HG03575 (cell line): ENCODE measurements at regions not wholly inside any gene's neighbourhood (a gene's known extent, or its start where the extent isn't known, plus 50 kb on each side); places are given as distances from the start of the nearest gene placed in this dataset.
"Not testable (repeated sequence)": the region's sequence is repeated elsewhere in the genome, so short reads cannot be mapped to it uniquely, and the experiment has no call there.

Experiments used
- ATAC-seq: cut with Tn5 transposase; IDR thresholded peaks from one replicate; pipeline ENCODE4 v1.9.1; 2021; ENCODE audit not compliant: unreplicated experiment, insufficient number of reproducible peaks, low FRiP score; ENCODE audit errors: extremely low read depth

DNA sequence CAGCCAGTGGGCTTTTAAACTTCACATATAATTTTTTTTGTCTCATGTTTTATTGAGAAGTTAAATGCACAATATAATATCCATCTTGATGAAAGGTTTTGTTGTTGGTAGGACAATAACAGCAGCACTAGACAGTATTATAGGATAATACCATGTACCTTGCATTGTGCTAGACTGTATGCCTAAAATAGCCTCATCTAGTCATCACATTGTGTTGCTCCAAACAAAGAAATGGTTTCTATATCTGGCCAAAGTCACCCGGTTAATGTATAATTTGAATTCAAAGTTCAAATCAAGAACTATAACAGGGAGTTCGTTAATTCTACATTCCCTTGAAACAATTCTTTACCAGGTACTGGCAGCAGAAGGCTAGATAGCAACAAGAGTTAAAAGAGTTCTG is 104.9 kb downstream of the KCNJ2 start:
- ATAC-seq: no peak

DNA sequence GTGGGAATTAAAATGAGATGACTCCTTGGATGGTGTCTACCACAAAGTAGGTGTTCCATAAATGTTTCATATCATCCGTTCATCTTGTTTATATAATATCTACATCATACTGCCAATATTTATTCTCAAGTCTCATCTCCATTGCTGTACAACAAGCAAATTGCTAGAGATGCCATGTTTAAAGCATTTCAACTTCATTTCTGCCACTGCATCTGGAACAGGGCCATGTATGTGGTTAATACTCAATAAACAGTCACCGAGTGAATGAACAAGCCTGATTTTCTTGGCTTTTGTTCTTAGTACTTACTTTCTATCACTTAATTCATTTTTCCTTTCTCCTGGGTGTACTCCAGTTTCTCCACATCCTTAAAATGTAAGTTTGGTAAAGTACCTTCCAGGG is 107.6 kb downstream of the KCNJ2 start:
- ATAC-seq: no peak

DNA sequence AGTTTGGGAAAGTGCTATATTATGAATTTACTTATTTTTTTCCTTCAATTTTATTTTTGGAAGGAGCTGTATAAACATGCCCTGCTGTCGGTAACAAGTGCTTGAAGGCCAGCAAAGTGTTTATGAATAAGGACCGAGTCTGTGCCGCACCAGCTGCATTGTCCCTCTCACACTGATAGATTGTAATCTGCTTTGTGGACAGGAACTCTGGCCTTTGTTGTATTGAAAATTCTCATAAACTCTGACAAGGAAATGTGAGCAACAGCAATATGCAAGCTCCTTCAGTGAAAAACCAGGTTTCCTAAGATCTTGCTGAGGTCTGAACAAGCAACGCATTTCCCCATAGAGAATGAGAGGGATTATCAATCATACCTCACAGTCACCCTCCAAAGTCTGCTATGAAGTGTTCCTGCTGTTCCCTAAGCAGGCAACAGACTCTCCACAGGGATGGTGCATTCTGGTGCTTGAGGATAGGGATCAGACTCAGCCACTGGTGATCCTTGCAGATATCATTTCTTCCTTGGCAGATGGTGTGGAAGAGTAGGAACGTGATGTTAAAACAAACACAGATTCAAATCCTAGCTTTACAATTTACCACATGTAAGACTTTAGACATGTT is 109.6 kb downstream of the KCNJ2 start:
- no peak for ATAC-seq

DNA sequence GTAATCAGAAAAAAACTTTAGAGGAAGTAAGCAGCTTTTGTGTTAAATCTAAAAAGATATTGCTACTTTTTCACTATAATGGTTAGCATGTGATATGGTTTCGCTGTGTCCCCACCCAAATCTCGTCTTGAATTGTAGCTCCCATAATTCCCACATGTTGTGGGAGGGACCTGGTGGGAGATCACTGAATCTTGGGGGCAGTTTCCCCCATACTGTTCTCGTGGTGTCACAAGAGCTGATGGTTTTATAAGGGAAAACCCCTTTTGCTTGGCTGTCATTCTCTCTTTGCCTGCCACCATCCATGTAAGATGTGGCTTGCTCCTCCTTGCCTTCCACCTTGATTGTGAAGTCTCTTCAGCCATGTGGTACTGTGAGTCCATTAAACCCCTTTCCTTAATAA is 117.1 kb downstream of the KCNJ2 start:
- no peak for ATAC-seq

DNA sequence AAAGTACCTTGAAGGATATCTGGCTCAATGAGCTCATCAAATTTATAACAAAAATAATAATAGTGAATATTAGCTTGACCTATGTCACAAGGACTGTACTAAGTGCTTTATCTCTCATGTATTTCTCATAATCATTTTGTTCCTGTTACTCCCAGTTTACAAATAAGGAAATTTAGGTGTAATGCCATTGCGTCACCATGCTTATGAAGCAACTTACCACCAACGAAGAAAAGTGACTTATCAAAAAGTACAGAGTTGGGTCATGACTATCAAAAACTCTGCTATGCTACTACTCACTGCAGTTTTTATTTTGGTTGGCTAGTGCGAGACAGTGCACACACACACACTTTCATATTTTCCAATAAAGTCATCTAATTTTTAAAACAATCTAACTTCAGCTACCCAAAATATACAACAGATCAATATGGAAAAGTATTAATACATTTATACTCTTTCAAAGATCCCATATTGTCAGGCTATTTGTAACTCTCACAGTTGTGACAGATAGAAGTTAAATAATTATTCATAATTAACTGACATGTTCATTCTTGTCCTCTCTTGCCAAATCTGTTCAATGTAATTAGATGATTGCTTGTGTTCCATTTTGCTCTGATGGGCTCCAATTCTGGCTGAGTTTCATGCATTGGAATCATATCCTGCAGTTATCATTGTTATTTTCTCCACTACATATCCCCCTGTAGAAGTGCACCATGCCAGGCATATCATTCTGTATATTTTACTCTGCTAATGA is 119.4 kb downstream of the KCNJ2 start:
- ATAC-seq: no peak

DNA sequence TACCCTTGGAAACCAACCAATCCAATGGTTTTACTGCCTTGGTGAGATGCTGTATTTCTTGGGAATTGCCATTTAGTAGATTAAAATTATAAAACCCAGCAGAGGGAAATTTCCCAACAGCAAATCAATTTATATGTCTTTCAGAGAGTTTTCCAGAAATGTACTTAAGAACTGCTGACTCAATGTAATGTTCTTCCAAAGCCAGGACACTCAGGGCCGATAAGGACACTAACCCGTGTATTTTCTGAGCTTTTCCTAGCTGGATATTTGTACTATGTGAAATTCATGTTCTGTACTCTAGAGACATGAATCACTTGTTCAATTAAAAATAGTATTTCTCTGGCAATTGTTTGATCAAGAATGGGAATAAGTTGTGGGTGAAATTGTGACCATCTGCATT is 121.4 kb downstream of the KCNJ2 start:
- ATAC-seq: no peak

DNA sequence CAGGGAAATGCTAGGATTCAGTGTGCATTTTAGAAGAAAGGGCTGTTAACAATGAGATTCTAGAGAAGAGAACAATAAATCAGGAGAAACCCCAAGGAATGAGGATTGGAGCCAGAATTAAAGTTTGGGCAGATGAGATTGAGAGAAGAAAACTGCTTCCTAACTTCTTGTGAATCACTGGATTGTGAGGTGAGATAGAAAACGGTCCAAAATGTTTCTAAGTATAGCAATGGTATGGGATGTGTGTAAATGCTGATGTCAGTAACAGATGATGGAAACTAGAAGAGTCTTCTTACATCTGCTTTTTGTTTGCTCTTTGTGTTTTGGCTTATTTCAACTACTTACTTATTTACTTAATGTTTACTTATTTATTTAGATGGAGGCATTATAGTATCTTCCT is 123.0 kb downstream of the KCNJ2 start:
- no peak for ATAC-seq

DNA sequence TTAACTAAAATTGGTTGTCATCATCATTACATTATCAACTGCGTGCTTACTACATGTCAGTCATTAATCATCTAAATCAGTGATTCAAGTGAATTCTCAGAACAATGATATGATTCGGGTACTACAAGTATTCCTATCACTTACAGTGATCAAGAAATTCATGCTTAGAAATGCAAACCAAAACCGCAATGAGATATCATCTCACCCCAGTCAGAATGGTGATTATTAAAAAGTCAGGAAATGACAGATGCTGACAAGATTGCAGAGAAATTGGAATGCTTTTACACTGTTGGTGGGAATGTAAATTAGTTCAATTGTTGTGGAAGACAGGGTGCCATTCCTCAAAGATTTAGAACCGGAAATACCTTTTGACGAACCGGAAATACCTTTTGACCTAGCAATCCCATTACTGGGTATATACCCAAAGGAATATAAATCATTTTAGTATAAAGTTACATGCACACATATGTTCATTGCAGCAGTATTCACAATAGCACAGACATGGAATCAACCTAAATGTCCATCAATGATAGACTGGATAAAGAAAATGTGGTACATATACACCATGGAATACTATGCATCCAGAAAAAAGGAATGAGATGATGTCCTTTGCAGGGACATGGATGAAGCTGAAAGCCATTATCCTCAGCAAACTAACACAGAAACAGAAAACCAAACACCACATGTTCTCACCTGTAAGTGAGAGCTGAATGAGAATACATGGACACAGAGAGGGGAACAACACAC is 124.4 kb downstream of the KCNJ2 start:
- ATAC-seq: not testable (repeated sequence)

DNA sequence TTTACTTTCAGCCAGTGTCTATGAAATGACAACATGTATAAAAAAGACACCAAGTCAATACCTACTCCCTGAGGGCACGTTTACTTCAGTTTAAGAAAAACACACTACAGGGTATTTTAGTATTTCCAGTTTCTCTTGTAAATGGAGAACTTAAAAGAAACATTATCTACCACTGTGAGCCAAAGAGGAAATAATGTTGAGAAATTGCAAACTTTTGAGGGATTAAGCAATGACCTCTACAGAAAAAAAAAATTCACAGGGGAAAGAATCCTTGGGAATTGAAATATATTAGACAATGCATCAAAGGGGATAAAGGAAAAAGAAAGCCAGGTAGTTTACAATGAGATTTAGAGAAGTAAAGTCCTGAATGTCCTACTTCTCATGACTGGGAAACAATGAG is 126.0 kb downstream of the KCNJ2 start:
- ATAC-seq: no peak

DNA sequence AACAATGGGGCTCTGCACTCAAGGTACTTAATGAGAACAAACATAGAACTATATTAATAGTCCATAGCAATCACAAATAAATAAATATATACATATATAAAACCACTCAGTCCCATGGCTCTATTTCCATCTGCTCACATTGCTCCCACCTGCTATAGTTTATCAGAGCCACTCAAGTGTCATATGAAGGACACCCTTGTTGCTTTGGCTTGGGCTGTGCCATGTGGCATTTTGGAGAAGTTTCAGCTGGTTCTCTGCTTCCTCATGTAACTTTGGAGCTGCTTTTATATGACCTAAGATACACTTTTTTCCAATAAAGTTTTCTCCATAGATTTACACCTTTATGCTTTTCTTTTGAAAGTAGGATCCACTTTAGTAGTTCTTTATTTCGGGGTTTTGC is 126.4 kb downstream of the KCNJ2 start:
- ATAC-seq: no peak

DNA sequence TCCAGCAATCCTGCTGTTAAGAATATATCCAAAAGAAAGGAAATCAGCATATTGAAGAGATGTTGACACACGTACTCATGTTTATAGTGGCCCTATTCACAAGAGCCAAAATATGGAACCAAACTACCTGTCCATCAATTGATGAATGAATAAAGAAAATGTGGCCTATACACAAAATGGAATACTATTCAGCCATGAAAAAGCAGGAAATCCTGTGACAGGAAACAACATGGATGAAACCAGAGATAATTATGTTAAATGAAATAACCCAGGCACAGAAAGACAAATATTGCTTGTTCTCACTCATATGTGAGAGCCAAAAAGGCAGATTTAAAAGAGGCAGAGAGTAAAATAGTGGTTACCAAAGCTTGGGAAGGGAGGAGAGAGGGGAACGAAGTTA is 127.1 kb downstream of the KCNJ2 start:
- ATAC-seq: no peak

DNA sequence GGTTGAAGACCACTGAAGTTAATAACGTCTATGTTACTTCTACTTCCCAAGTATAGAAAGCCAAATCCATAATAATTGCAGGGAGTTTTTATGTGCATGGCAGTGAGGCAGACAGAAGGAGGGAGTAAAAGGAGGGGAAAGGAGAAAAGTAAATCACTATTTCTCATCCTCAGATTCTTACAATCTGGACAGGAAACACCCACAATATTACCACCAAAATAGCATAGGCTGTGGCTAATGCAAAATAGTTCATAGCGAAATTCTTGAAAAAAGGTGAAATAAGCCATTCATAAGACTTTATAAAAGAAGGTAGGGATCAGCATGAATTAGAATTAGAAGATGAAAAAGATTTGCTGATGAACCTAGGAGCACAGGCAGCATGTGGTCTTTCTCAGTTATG is 128.1 kb downstream of the KCNJ2 start:
- ATAC-seq: no peak

DNA sequence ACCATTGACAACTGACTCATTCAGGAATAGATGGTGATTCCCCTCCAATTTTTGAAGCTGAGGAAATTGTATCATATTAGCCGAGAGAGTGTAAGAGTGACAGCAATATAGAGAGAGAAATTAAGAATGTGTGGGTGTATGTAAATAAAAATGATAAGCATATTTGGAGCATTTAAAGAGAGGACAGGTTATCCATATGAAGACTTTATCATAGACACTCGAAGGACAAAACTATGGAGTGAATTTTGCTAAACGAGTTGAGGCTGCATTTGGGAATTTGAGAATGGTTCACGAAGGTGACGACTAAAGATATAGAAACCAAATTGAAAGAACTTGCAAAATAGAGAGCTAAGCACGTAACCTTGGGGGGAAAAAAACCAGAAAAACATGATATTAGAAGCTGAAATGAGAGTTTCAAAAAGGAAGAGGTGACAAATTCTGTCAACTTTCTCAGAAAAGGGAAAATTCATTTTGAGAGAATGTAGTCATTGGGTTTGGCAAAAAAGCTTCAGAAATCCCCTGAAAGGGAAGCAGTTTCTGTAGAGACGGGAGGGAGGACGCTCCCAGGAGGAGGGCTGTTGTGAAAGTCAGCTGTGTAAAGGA is 129.7 kb downstream of the KCNJ2 start:
- no peak for ATAC-seq

DNA sequence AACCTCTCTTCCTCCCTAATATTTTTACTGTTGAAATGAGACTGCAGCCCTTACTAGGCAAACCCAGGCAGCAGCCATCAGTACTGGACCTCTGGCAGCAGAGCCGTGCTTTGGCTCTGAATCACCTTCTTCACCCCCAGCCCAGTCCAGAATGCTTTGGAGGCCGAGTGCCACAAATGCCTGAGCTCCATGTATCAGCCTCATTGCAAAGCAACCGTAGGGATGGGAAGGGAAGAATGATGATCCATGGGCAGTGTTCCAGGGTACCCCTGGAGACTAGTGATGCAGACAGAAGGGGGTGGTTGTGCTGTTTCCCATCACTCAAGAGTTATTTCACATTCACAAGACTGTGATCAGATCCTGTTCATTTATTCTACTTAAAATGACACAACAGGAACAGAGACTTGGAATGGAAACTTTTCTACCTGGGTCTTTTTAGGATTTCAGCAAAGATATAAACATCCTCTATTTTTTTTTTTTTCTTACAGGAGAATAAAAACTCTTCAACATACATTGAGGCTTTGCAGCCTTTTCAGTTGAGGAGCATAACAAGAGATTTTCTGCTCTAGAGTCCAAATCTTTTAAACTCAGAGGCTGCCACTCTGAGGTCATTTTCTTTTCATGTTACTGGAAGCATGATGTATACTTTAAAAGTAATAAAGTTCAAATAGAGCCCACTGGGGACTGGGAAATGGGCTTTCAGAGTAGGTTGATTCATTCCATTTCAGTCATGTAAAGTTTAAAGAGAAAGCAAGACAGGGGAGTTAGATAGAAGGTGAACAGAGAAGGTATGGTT is 138.3 kb downstream of the KCNJ2 start:
- no peak for ATAC-seq

DNA sequence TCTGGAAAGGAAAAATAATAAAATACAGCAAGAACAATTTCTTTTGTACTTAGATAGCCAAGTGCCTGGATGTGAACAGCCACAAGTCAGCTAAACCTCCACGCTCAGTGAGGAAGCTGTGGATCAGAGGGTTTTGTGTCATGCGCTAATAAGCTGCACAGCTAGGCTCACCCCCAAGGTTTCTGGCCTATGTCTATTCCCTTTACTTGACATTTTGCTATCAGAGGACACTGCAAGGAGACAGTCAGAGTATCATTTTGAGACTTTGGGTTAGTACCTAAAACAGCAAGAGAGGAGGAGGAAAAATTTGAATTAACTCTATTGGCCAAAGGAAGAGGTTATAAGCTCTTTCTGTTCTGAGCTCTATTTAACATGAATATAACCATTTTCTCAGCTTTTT is 139.3 kb downstream of the KCNJ2 start:
- no peak for ATAC-seq

DNA sequence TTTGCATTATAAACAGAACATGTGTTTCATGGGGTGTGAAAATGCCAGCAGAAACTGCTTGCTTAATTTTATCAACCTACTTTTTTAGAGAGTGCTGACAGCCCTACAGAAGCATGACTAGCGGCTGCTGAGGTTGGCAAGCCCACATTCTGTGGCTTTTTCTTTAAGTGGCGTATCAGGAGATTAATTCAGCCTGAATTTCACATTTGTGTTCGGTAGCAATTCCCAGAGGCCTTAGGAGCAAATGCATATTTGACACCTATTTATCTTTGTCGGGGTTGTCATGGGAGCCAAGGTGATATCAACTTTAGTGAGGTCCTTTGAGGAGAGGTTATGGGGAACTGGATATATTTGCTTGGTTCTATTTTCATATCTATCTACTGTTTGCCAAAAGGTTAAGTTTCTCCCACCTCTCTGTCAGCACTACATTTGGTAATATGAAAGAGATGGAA is 140.9 kb downstream of the KCNJ2 start:
- no peak for ATAC-seq

DNA sequence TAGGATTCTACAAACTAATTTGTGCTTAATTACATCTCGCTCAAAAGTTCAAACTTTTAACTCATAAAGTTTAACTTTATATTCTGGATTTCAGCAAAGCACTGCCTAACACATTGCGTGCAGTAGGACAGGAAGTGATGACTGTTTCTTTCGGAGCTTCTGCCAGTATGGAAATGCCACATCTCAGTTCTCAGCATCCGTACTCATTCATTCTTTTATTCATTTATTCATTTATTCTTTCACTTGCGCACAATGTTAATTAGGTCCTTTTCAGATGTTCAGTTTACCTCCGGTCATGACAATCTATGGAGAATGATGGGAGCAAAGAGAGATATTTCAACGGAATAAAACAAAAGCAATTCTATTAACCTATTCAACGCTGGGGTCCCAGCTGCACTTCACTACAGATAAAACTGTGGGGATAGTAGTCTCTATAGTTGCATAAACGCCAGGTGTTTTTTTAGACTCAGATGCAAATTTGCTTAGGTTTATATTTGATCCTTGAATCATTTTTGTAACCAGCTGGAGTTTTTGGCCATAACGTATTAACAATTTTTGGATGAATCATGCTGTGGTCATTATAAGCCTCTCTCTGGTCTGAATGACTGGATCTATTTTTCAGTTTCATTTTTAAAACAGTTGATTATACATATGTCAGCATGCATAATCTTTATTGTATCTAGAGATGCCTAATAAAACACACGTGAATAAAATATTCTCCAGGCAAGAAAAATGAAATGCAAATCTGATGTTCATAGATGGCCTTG is 143.9 kb downstream of the KCNJ2 start:
- ATAC-seq: no peak

DNA sequence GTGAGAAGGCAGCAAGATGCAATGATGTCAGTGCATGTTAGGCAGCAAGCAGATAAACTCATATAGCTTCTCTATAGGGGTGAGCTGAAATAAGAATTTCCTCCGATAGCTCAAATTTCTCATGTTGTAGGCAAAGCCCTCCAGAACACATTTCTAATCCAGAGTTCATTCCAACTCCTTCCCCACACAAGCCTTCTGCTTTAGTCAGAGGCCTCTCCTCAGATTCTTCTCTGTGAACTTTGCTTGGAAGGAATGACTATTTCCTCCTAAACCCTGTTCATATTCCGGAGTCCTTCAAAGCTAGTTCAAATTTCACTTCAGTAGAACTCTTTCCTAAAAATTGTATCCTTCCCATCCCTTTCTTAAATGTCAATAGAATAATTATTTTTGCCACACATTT is 144.8 kb downstream of the KCNJ2 start:
- ATAC-seq: no peak
